HL-60 (cell line): ENCODE measurements at regions not wholly inside any gene's neighbourhood (a gene's known extent, or its start where the extent isn't known, plus 50 kb on each side); places are given as distances from the start of the nearest gene placed in this dataset.

Experiments
- DNase-seq, 2 experiments: peaks; one replicate each; pipeline ENCODE4 v3.0.0-alpha.2; 2010 to 2020; ENCODE audit warnings: low read depth in 1 of 2, low spot score in 1 of 2
- H3K27ac ChIP-seq: fragments of 250-450 bp; sonication (Bioruptor Pico); replicated peaks from 2 replicates; pipeline ENCODE4 v1.5.1; 2020; ENCODE audit warnings: mild to moderate bottlenecking, moderate library complexity
- H3K27me3 ChIP-seq: fragments of 250-450 bp; sonication (Bioruptor Pico); 2 replicates; pipeline ENCODE4 v1.5.1; 2021; ENCODE audit warnings: mild to moderate bottlenecking, moderate library complexity; ENCODE audit not compliant: insufficient read depth, poor library complexity, severe bottlenecking
- H3K4me3 ChIP-seq: replicated peaks from 2 replicates; pipeline ENCODE4 v1.5.1; 2011; ENCODE audit warnings: mild to moderate bottlenecking, control low read depth, low read length; ENCODE audit not compliant: insufficient read depth
- CTCF ChIP-seq: IDR thresholded peaks from one replicate; pipeline ENCODE4 v1.5.1; 2011; ENCODE audit warnings: low read length, control low read depth, inconsistent platforms; ENCODE audit not compliant: insufficient read depth
- GABPA ChIP-seq: IDR thresholded peaks from 2 replicates; pipeline ENCODE4 v1.6.1; 2012; ENCODE audit warnings: low read depth
- POLR2AphosphoS5 ChIP-seq: IDR thresholded peaks from 2 replicates; pipeline ENCODE4 v1.6.1; 2012; ENCODE audit warnings: low read depth
- REST ChIP-seq: IDR thresholded peaks from 2 replicates; pipeline ENCODE4 v1.6.1; 2012; ENCODE audit warnings: low read depth; ENCODE audit not compliant: insufficient replicate concordance
- SPI1 ChIP-seq: IDR thresholded peaks from 2 replicates; pipeline ENCODE4 v1.6.1; 2012; ENCODE audit warnings: low read depth, mild to moderate bottlenecking, borderline replicate concordance

GRCh38 chr13:47397739-47398138 lies 500.9 kb upstream of the HTR2A start:
- Histone ChIP-seq H3K27ac (no peak overlapping the region), H3K4me3 (no peak overlapping the region), H3K27me3 (no peaks in the 10 kb centered on the region)
- TF ChIP-seq GABPA (no peak), SPI1 (no peak), POLR2AphosphoS5 (no peak), REST (no peak), CTCF (no peak)
- no peak for DNase-seq

GRCh38 chr13:47396915-47397314 lies 500.1 kb upstream of the HTR2A start:
- Histone ChIP-seq H3K4me3 (no peak overlapping the region), H3K27me3 (no peaks in the 10 kb centered on the region), H3K27ac (no peak overlapping the region)
- TF ChIP-seq CTCF, result no peak
- no peak for TF ChIP-seq REST
- TF ChIP-seq POLR2AphosphoS5, result no peak
- no peak for TF ChIP-seq GABPA
- TF ChIP-seq SPI1, result no peak
- no peak for DNase-seq

GRCh38 chr13:47374741-47375140 lies 477.9 kb upstream of the HTR2A start:
- no peak for TF ChIP-seq SPI1
- TF ChIP-seq REST, result no peak
- no peak for TF ChIP-seq CTCF
- TF ChIP-seq POLR2AphosphoS5, result no peak
- no peak for TF ChIP-seq GABPA
- Histone ChIP-seq H3K27me3 (no peaks in the 10 kb centered on the region), H3K4me3 (no peak overlapping the region), H3K27ac (no peak overlapping the region)
- DNase-seq, result no peak
